ENCODE measurements at regions not wholly inside any gene's neighbourhood (a gene's known extent, or its start where the extent isn't known, plus 50 kb on each side); places are given as distances from the start of the nearest gene placed in this dataset.

GRCh38 chr11:101321222-101321621 lies 191.6 kb upstream of the PGR start:
- no peak for TF ChIP-seq CTCF (IDR thresholded peaks at IDR 0.05; ENCODE audit: poor library complexity, severe bottlenecking)
- Histone ChIP-seq H3K9me3 (ENCODE audit: severe bottlenecking) (no peaks in the 10 kb centered on the region), H3K27ac (ENCODE audit: poor library complexity, severe bottlenecking) (no peak overlapping the region), H3K4me3 (ENCODE audit: severe bottlenecking) (no peak overlapping the region), H3K27me3 (ENCODE audit: insufficient read depth, poor library complexity, severe bottlenecking) (no peaks in the 10 kb centered on the region), H3K36me3 (ENCODE audit: low read depth) (no peaks in the 10 kb centered on the region), H3K4me1 (ENCODE audit: insufficient read depth, poor library complexity, severe bottlenecking) (no peaks in the 10 kb centered on the region)
- DNase-seq (ENCODE audit: low spot score) = no peak
- no peak for ATAC-seq (ENCODE audit: low read depth)

- Histone ChIP-seq H3K9me3 (ENCODE audit: severe bottlenecking) (no peaks in the 10 kb centered on the region), H3K36me3 (ENCODE audit: low read depth) (no peaks in the 10 kb centered on the region), H3K27me3 (ENCODE audit: insufficient read depth, poor library complexity, severe bottlenecking) (no peaks in the 10 kb centered on the region), H3K4me1 (ENCODE audit: insufficient read depth, poor library complexity, severe bottlenecking) (no peaks in the 10 kb centered on the region), H3K4me3 (ENCODE audit: severe bottlenecking) (no peak overlapping the region), H3K27ac (ENCODE audit: poor library complexity, severe bottlenecking) (no peak overlapping the region)
- ATAC-seq (ENCODE audit: low read depth) = no peak
- no peak for DNase-seq (ENCODE audit: low spot score)
- TF ChIP-seq CTCF (IDR thresholded peaks at IDR 0.05; ENCODE audit: poor library complexity, severe bottlenecking) = no peak
These were observed 177.1 kb upstream of the PGR start for GRCh38 chr11:101306721-101307120.

GRCh38 chr11:101305496-101305895 lies 175.9 kb upstream of the PGR start:
- no peak for ATAC-seq (ENCODE audit: low read depth)
- no peak for DNase-seq (ENCODE audit: low spot score)
- no peaks in the 10 kb centered on the region for H3K27me3 ChIP-seq (ENCODE audit: insufficient read depth, poor library complexity, severe bottlenecking)
- no peak overlapping the region for H3K27ac ChIP-seq (ENCODE audit: poor library complexity, severe bottlenecking)
- no peaks in the 10 kb centered on the region for H3K36me3 ChIP-seq (ENCODE audit: low read depth)
- TF ChIP-seq CTCF (IDR thresholded peaks at IDR 0.05; ENCODE audit: poor library complexity, severe bottlenecking) = no peak
- H3K9me3 ChIP-seq (ENCODE audit: severe bottlenecking) = no peaks in the 10 kb centered on the region
- H3K4me3 ChIP-seq (ENCODE audit: severe bottlenecking) = no peak overlapping the region
- H3K4me1 ChIP-seq (ENCODE audit: insufficient read depth, poor library complexity, severe bottlenecking) = no peaks in the 10 kb centered on the region

- Histone ChIP-seq H3K4me3 (ENCODE audit: severe bottlenecking) (no peak overlapping the region), H3K4me1 (ENCODE audit: insufficient read depth, poor library complexity, severe bottlenecking) (no peaks in the 10 kb centered on the region), H3K27ac (ENCODE audit: poor library complexity, severe bottlenecking) (no peak overlapping the region), H3K27me3 (ENCODE audit: insufficient read depth, poor library complexity, severe bottlenecking) (no peaks in the 10 kb centered on the region), H3K9me3 (ENCODE audit: severe bottlenecking) (no peaks in the 10 kb centered on the region), H3K36me3 (ENCODE audit: low read depth) (no peaks in the 10 kb centered on the region)
- no peak for ATAC-seq (ENCODE audit: low read depth)
- DNase-seq (ENCODE audit: low spot score) = no peak
- TF ChIP-seq CTCF (IDR thresholded peaks at IDR 0.05; ENCODE audit: poor library complexity, severe bottlenecking) = no peak
These were observed 169.6 kb upstream of the PGR start for GRCh38 chr11:101299210-101299609.

- no peak overlapping the region for H3K27ac ChIP-seq (ENCODE audit: poor library complexity, severe bottlenecking)
- DNase-seq (ENCODE audit: low spot score) = no peak
- no peaks in the 10 kb centered on the region for H3K9me3 ChIP-seq (ENCODE audit: severe bottlenecking)
- no peaks in the 10 kb centered on the region for H3K4me1 ChIP-seq (ENCODE audit: insufficient read depth, poor library complexity, severe bottlenecking)
- TF ChIP-seq CTCF (IDR thresholded peaks at IDR 0.05; ENCODE audit: poor library complexity, severe bottlenecking) = no peak
- H3K27me3 ChIP-seq (ENCODE audit: insufficient read depth, poor library complexity, severe bottlenecking) = no peaks in the 10 kb centered on the region
- ATAC-seq (ENCODE audit: low read depth) = no peak
- H3K36me3 ChIP-seq (ENCODE audit: low read depth) = no peaks in the 10 kb centered on the region
- no peak overlapping the region for H3K4me3 ChIP-seq (ENCODE audit: severe bottlenecking)
These were observed 167.3 kb upstream of the PGR start for GRCh38 chr11:101296896-101297295.

Data from RWPE2 (cell line).